Left ventricle myocardium superior (tissue), 1 donor: ENCODE measurements at regions not wholly inside any gene's neighbourhood (a gene's known extent, or its start where the extent isn't known, plus 50 kb on each side); places are given as distances from the start of the nearest gene placed in this dataset.

ENCODE experiments used
- ATAC-seq: fragments of 200-7000 bp; cut with Tn5 transposase; one replicate; pipeline ENCODE4 v1.9.1; 2020; ENCODE audit warnings: mild to moderate bottlenecking, moderate library complexity
- DNase-seq: peaks from one replicate; pipeline ENCODE4 v3.0.0-alpha.2; 2020
- intact Hi-C: fragments of 100-400 bp; cut with micrococcal nuclease; formaldehyde crosslinking; loops from one replicate; pipeline ENCODE4 v1.11.0; 2022
- donor health status: DM: no; HTN: yes; CAD: no; lungs with severe emphysema.

DNA sequence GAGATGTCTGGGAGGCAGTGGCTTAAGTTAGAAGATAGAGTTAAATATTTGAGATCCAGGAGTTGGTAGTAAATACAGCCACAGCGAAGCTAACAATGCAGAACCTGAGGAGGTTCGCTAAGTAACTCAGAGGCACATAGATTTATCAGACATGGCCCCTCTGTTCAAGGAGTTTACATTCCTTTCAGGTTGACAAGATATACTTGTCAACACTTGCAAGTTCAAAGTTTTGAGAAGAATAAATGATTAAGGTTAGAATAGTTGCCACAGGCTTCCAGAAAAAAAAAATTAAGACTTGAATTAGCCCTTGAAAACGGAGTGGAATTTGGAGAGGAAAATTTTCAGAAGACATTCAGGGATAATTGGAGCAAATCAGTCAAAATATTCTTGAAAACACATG is 658.3 kb upstream of the WWC1 start:
- ATAC-seq (no peak), DNase-seq (no peak)
- intact Hi-C loops = no loop called here

DNA sequence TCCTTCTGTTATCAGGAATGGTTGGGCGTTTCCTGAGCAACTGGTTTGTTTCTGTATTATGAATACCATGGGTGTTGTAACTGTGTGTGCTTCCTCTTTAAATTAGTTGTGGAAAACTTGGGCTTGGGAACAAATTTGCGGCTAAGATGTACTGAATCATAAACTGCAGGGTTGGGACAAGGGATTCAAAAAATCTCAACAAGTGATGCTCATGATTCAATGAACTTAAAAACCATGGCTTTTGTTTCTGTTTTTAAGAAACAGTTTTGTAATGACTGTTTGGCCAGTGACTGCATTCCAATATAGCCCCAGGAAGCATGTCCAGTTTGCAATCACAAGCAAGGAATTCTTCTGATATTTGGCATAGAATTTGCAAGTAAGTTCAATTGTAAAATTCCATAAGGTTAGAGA is 657.5 kb upstream of the WWC1 start:
- no peak for ATAC-seq
- intact Hi-C loops = no loop called here

DNA sequence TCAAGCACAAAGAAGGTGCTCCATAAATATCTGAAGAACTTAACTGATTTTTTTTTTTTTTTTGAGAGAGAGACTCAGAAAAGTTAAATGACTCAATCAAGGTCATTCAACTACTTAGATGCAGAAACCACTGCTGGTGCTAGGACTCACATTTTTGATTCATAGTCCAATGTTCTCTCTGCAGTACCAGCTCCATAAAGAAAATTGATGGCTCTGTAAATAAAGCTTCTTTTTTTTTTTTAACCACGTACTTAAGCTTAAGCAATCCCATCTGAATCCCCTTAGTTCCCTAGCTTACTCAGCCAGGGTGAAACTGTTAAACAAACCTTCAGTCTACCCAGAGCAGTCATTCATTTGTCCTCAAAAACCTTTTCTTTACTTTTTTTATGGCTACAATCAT is 657.0 kb upstream of the WWC1 start:
- no peak for ATAC-seq
- no peak for DNase-seq
- intact Hi-C loops = no loop called here

More for the DNA sequence above, 657.5 kb upstream of the WWC1 start:
- DNase-seq = no peak

DNA sequence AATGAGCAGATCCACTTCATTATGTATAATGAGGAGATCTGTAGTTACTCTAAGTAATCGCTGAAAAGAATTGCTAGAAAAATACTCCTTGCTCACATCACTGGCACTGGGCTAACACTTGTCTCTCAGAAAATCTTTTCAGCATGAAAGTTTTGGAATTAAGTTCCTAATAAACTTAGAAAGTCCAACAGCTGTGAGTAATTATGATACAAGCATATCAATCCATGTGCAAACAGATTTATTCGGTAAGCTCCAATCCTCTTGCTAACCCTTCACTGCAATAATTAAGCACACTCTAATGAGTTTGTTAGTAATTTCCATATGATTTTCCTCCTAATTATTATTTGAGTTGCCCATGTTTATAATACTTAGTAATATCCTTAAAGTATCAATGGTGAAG is 652.6 kb upstream of the WWC1 start:
- no peak for DNase-seq
- ATAC-seq = no peak
- intact Hi-C loops = no loop called here

DNA sequence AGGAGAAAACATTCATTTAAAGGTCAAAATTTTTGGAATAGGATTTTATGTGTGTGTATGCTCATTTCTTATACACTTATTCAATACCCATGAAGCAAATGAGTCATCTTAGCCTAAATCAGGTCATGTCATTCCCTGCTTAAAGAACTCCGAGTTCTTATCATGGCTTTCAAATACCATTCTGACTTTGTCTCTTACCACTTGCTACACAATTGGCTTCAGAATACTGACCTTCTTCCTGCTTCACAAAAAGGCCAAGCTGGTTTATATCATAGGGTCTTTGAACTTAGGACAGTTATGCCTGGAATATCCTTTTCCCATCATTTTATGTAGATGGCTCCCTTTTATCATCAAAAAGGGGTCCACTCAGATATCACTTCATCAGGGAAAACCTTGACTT is 652.2 kb upstream of the WWC1 start:
- intact Hi-C loops = no loop called here
- no peak for DNase-seq
- peak; percentile 44 for ATAC-seq

DNA sequence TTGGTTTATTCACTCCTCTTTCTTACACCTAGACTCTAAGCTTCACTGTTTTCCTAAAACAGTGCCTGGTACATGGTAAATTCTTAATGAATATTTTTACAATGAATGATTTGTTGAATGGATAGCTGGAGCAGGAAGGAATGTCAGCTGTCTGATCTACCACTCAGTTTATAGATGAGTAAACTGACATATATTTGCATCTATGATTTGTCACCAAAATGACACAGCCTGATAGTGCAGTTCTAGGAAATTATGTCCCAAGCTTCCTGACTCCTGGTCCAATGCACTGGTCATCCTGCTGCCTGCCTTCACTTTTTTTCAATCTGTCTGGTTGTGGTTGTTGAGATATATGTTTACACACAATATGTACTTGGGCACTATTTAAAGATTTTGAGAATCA is 651.7 kb upstream of the WWC1 start:
- intact Hi-C loops = no loop called here
- ATAC-seq (no peak), DNase-seq (no peak)

DNA sequence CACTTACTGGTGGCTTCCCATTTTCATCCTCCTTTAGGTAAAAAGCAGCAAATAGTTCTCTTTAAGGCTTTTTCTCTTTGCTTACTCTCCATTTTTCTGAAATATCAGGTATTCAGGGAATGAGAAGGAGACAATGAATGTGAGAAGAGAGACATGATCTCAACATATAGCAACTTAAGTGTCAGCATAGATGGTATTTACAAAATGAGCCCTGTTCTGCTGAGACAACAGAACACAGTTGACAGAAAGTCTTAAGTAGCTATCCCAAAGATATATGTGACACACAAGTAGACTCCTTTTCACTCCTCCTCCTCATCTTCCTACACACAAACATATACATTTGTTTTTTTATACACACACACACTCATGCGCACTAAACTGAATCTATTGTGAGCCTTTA is 649.3 kb upstream of the WWC1 start:
- no peak for DNase-seq
- intact Hi-C loops = no loop called here
- ATAC-seq = no peak

DNA sequence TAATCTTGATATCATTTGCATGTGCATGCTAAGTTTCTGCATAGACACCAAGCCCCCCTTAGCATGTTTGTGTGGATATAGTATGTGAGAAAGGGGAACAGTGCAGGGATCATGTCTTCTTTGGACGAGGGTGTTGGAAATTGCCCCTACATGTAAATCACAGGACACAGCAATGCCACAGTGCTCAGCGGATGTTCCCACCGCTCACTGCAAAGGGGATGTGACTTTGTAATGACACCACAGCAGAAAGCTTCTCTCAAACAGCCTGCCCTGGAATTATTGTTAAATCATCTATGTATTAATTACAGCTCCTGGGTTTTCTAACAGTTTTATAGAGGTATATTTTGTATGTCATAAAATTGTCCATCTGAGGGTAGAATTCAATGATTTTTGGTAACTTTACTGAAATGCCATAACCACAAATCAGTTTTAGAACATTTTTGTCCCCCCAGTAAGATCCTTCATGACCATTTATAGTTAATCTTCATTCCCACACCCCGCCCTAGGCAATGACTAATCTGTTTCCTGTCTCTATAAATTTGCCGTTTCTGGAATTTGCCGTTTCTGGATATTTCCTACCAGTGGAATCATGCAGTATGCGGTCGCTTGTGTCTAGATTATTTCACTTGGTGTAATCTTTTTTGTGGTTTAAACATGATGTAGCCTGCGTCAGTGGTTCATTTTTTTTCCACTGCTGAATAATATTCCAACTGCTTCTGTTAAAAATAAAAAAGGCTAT is 648.5 kb upstream of the WWC1 start:
- DNase-seq = no peak
- intact Hi-C loops = no loop called here
- ATAC-seq = no peak

DNA sequence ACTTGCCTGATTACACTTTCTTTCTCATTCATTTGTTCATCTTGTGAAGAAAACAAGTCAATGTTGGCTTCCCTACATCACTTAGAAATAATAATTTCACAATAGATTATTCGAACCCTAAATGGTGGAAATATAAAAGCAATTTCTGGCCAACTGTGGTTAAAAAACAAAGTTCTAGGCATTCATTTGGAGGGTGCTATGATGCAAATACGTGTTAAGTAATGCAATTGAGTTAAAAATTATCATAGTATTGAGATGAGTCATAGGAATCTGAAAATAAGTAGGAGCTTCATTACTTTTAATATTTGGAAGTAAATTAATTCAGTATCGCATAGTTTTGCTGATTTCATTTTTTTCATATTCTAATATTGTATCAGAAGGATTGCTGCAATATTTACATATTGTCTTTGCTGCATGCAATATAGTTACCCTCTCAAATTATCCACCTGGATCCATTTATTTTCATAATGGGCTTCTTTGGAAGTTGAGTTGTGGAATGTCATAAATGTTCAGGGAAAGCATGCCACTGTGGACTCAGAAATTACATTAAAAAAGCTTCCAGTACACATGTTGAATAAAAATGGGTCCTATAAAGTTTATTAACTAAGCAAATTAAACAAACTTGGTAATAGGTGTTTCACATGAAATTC is 647.7 kb upstream of the WWC1 start:
- intact Hi-C loops = no loop called here
- no peak for ATAC-seq

DNA sequence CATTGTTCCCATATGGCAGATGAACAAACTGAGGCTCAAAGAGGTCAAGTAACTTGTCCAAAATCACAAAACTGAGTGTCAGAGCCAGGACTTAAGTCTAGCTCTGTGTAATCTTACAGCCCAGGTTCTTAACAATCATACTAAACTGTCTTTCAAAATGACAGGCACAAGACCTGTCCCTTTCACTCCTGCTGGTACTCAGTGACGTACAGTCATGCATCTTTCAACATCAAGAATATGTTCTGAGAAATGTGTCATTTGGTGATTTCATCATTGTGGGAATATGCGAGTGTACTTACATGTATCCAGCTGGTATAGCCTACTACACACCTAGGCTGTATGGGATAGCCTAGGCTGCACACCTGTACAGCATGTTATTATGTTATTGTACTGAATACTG is 646.8 kb upstream of the WWC1 start:
- ATAC-seq = no peak
- intact Hi-C loops = no loop called here
- no peak for DNase-seq

More for the DNA sequence above, 647.7 kb upstream of the WWC1 start:
- DNase-seq = no peak

DNA sequence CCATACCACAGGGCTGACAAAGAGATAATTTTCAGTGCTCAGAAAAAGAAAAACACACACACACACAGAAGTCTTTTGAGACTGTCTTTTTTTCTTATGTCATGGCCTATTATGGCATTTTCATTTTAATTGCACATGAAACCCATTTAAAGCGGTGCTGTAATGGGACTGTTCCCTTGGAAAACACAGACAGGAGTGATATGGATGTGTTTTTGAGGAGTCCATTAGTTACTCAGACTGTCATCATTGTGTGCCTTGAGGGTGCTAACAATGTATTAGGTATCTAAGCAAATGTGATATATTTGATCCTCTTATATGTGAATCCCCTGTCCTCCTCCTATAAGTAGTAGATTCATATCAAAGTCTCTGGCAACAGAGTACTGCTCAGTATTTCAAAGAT is 642.0 kb upstream of the WWC1 start:
- DNase-seq (no peak), ATAC-seq (no peak)
- intact Hi-C loops = no loop called here

DNA sequence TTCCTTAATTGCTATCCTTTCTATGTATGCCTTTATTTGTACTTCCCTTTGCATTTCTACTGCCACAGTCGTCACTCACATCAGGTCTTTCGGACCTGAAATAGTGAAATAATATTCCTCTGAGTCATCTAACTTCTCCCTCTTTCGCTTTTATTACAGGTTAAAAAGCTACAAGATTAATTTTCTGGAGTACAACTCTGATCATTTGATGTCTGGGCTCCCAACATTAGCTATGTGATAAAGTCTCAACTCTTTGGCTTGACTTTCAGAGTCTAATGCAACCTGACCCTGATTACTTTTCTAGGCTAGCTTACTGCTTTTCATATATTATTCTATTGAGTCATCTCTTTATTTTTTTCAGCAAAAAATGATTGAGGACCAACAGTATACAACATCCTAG is 638.8 kb upstream of the WWC1 start:
- DNase-seq (no peak), ATAC-seq (no peak)
- intact Hi-C loops = no loop called here

DNA sequence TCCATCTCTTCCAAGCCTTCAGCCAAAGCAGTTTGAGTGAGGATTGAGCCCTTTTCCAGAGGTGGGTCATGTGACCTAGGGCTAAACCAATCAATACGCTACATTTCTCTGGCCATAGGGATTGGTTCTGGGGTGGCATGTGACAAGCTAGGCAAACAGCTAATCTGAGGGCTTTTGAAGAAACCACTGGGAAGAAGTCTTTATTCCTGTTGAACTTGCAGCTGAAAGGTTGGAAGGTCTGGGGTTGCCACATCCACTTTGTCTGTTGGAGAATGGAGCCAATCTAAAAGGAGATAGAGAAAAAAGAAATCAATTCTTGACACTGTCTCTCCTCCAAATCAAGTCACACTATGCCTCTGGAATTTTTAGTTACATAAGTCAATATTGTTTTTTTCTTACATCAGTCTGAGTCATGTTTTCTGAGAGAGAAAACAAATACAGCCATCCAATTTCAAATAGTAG is 637.8 kb upstream of the WWC1 start:
- DNase-seq (no peak), ATAC-seq (no peak)
- intact Hi-C loops = no loop called here

DNA sequence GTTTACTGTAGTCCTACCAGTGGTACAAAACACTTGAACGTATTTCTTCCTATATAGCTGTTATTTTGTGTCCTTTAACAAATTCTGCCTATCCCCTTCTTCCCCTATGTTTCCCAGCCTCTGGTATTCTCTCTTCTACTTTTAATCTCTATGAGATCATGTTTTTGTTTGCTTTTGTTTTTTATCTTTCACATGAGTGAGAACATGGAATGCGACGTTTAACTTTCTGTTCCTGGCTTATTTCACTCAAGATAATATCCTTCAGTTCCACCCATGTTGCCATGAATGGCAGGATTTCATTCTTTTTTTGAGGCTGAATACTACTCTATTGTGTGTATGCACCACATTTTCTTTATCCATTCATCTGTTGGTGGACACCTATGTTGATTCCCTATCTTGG is 634.4 kb upstream of the WWC1 start:
- ATAC-seq = no peak
- intact Hi-C loops = no loop called here
- no peak for DNase-seq

DNA sequence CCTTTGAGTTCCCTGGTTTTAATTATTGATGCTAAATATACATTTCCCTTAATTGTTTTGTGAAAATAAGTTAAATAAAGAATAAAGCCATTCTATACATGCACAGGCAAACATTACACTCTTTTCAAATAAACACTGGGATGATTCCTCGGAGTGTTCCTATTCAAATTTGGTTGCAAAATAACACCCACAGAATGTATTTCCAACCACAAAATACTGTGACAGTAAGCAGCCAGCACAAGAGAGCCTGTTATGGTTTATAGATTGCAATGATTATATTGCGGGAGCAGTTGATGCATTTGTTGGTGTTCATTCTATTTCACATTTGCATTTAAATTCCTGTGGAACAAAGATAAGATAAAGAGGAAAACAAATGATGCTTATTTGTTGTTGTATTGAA is 632.6 kb upstream of the WWC1 start:
- intact Hi-C loops = no loop called here
- DNase-seq (no peak), ATAC-seq (no peak)

DNA sequence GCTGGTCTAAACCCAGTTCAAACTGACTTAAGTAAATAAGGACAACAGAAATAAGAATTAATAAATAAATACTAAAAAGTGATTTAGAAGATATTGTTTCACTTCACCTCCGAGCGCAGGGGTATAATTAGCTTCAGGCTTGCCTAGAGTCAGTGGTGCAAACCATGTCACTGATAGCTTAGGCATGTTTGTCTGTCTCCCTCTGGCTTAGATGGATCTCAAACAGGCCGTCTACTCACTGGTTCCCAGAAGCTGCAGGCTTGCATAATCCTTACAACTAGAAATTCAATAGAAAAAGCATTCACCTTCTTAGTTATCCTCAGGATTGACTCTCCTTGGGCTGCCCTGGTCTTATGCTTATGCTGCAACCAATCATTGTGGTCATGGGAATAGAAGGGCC is 629.8 kb upstream of the WWC1 start:
- ATAC-seq = peak; percentile 51
- no peak for DNase-seq
- intact Hi-C loops = no loop called here

DNA sequence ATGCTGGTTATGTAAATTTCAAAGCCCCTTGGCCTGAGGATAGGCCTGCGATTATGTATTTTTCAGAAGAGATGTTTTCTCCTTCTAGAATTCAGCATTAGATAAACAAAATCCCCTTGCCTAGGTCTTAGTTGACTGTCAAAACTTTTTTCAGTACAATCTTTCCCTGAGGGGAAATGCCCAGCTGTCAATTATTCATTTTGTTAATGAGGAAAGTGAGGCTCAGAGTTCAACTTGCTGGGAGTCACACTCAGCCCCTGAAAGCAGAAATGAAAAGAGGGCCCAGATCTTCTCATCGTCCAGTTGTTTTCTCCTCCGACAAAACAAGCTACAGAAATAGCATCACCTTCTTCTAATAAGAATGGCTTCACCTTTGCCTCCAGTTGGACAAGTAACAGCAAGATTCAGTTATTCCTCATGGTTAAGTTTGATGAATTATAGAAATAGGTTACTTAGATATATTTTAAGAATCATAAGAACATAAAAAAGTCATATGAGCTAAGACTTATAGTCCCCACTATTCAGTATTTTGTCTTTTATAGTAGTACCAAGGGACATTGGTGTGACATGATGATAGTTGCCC is 627.1 kb upstream of the WWC1 start:
- intact Hi-C loops = no loop called here
- no peak for ATAC-seq
- DNase-seq = no peak

DNA sequence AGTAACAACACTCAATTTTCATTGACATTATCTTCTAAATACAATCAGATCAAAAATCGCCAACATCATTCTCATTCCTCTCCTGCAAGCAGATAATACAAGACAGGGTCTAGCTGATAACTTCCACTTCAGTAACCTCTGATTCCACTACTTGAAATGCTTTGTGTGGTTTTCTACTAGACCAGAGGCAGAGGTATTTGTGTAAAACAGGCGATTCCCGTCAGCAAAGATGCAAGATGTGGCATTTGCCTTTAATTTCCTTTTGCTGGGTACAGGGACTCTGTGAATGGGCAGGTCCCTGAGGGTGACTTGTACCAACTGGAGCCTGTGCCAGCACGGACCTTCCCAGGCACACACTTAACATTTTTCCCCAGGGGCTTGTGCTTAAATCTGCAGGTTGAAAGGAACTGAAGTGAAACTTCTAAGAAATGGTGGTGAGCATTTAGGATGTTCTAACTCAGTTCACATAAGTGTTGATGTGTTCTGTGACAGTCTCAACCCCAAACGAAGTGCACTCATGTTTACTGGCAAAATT is 625.5 kb upstream of the WWC1 start:
- no peak for ATAC-seq
- intact Hi-C loops = no loop called here
- no peak for DNase-seq

DNA sequence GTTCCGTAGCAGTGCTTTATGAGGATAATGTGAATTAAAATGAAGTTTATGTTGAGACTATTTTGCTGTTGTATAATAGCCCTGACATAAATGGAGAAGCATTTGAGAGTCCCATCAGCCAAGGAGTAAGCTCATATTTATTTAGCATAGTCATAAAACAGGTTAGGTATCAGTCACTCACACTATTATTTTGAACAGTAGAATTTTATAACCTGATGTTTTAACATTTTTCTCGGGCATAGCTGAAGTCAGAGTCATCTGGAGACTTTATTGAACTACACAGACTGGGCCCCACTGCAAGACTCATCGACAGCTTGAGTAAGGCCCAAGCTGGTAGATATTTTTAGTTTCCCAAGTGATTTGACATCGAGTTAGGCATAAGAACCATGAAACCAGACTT is 620.3 kb upstream of the WWC1 start:
- DNase-seq = no peak
- no peak for ATAC-seq
- intact Hi-C loops = no loop called here

DNA sequence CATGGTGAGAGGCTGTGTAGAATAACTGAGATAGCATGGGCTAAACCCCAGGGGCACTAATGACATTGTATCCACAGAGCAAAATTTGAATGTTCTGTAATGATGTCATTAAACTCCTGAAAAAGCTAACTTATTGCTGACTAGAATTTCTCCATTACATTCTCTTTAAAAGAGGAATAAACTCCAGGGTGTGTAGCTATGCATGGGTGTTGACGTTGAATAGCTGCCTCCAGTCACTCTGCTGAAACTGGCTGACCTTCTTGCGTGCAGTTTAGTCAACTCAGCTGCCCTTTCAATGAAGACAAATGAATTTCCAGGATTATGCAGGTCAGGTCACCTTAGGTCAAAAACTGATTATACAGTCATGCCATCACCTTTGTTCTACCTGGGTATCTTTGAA is 617.5 kb upstream of the WWC1 start:
- DNase-seq (no peak), ATAC-seq (no peak)
- intact Hi-C loops = no loop called here

DNA sequence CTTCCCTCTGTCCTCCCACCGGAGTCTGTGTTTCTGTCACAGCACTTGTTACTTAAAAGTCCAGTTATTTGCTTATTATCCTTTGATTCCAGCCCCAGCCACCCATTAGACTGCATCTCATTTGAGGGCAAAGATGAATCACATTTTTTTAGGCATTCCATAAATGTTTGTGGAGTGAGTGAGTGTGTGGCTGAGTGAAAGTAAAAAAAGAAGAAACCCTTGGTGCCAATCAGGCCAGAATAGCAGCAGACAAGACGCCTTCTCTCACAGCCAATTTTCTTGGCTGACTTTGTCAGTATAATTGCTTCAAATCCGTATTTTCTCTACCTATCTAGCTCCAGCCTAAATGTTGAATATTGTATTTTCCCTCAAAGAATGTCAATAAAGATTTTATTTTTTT is 613.0 kb upstream of the WWC1 start:
- intact Hi-C loops = no loop called here

More for the DNA sequence above, 613.0 kb upstream of the WWC1 start:
- ATAC-seq (no peak), DNase-seq (no peak)
